ENCODE measurements at regions not wholly inside any gene's neighbourhood (a gene's known extent, or its start where the extent isn't known, plus 50 kb on each side); places are given as distances from the start of the nearest gene placed in this dataset.

GRCh38 chr4:179112441-179113170, 1670.4 kb upstream of the AGA start:
- TF ChIP-seq, protein P1, sequence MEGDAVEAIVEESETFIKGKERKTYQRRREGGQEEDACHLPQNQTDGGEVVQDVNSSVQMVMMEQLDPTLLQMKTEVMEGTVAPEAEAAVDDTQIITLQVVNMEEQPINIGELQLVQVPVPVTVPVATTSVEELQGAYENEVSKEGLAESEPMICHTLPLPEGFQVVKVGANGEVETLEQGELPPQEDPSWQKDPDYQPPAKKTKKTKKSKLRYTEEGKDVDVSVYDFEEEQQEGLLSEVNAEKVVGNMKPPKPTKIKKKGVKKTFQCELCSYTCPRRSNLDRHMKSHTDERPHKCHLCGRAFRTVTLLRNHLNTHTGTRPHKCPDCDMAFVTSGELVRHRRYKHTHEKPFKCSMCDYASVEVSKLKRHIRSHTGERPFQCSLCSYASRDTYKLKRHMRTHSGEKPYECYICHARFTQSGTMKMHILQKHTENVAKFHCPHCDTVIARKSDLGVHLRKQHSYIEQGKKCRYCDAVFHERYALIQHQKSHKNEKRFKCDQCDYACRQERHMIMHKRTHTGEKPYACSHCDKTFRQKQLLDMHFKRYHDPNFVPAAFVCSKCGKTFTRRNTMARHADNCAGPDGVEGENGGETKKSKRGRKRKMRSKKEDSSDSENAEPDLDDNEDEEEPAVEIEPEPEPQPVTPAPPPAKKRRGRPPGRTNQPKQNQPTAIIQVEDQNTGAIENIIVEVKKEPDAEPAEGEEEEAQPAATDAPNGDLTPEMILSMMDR (IDR thresholded peaks at IDR 0.05; ENCODE audit: unreplicated experiment), result no peak
- intact Hi-C loops (cut with micrococcal nuclease), result no loop called here
- H3K27ac Mint-ChIP-seq (ENCODE audit: low read depth, unreplicated experiment), result peak overlapping the region; percentile 20
- no peak overlapping the region for H3K4me3 Mint-ChIP-seq (ENCODE audit: unreplicated experiment)
- no peaks in the 10 kb centered on the region for H3K36me3 Mint-ChIP-seq (ENCODE audit: insufficient read depth, unreplicated experiment)
- no TSS peak for BruUV-seq (replicated peaks)
- DNase-seq (ENCODE audit: unreplicated experiment), result peak; percentile 40
- ChIA-PET CTCF (interaction anchor here (1.9 kb wide), 1 partner anchor 15 kb away, joined by 6 read pairs; no protein-coding TSS in a partner anchor), POLR2A (no interaction called here)
- peaks cover 31% of the 10 kb centered on the region for H3K4me1 Mint-ChIP-seq (ENCODE audit: insufficient read depth, unreplicated experiment)
- H3K27me3 Mint-ChIP-seq (ENCODE audit: insufficient read depth, unreplicated experiment), result no peaks in the 10 kb centered on the region
- H3K9me3 Mint-ChIP-seq (ENCODE audit: unreplicated experiment), result no peaks in the 10 kb centered on the region

DNA sequence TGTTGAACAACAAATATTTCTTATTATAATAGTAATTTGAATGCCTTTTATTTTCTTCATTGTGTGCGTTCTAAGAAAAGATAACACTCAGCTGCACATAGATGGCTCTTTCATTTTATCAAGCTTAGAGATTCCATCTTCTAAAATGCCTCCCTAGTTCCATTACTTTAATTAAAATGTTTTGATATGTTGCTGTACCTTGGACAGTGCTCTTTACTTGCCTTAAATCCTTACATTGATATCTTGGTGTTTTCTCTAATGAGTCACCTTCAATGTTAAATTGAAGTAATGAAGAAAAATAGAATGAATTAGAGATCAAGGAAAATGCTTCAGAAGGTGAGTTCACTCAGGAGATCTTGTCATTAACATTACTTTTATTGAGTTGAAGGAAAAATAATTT, 1672.4 kb upstream of the AGA start:
- DNase-seq (ENCODE audit: unreplicated experiment), result no peak
- no peak overlapping the region for H3K27ac Mint-ChIP-seq (ENCODE audit: low read depth, unreplicated experiment)
- intact Hi-C loops (cut with micrococcal nuclease), result no loop called here
- H3K27me3 Mint-ChIP-seq (ENCODE audit: insufficient read depth, unreplicated experiment), result no peaks in the 10 kb centered on the region
- POLR2A ChIA-PET, result interaction anchor here (1.9 kb wide), 1 partner anchor 10 kb away, joined by 8 read pairs; no protein-coding TSS in a partner anchor
- TF ChIP-seq, protein P1 (IDR thresholded peaks at IDR 0.05; ENCODE audit: unreplicated experiment), result no peak
- no peaks in the 10 kb centered on the region for H3K36me3 Mint-ChIP-seq (ENCODE audit: insufficient read depth, unreplicated experiment)
- CTCF ChIA-PET, result no interaction called here
- no peak overlapping the region for H3K4me3 Mint-ChIP-seq (ENCODE audit: unreplicated experiment)
- H3K4me1 Mint-ChIP-seq (ENCODE audit: insufficient read depth, unreplicated experiment), result peaks cover 31% of the 10 kb centered on the region
- H3K9me3 Mint-ChIP-seq (ENCODE audit: unreplicated experiment), result no peaks in the 10 kb centered on the region
- BruUV-seq (replicated peaks), result no TSS peak

GRCh38 chr4:179116011-179116410, 1673.8 kb upstream of the AGA start:
- DNase-seq (ENCODE audit: unreplicated experiment), result no peak
- TF ChIP-seq, protein P1 (IDR thresholded peaks at IDR 0.05; ENCODE audit: unreplicated experiment), result no peak
- intact Hi-C loops (cut with micrococcal nuclease), result no loop called here
- Mint-ChIP-seq H3K9me3 (ENCODE audit: unreplicated experiment) (no peaks in the 10 kb centered on the region), H3K27ac (ENCODE audit: low read depth, unreplicated experiment) (no peak overlapping the region), H3K4me3 (ENCODE audit: unreplicated experiment) (no peak overlapping the region), H3K36me3 (ENCODE audit: insufficient read depth, unreplicated experiment) (no peaks in the 10 kb centered on the region), H3K4me1 (ENCODE audit: insufficient read depth, unreplicated experiment) (peaks cover 23% of the 10 kb centered on the region), H3K27me3 (ENCODE audit: insufficient read depth, unreplicated experiment) (no peaks in the 10 kb centered on the region)
- BruUV-seq (replicated peaks), result no TSS peak
- CTCF ChIA-PET, result interaction anchor here (0.5 kb wide), 1 partner anchor 516 kb away, joined by 3 read pairs; no protein-coding TSS in a partner anchor
- POLR2A ChIA-PET, result interaction anchor here (1.9 kb wide), 1 partner anchor 9 kb away, joined by 8 read pairs; no protein-coding TSS in a partner anchor

- Mint-ChIP-seq H3K9me3 (ENCODE audit: unreplicated experiment) (no peaks in the 10 kb centered on the region), H3K4me3 (ENCODE audit: unreplicated experiment) (no peak overlapping the region), H3K4me1 (ENCODE audit: insufficient read depth, unreplicated experiment) (peaks cover 19% of the 10 kb centered on the region), H3K27me3 (ENCODE audit: insufficient read depth, unreplicated experiment) (no peaks in the 10 kb centered on the region), H3K27ac (ENCODE audit: low read depth, unreplicated experiment) (no peak overlapping the region), H3K36me3 (ENCODE audit: insufficient read depth, unreplicated experiment) (no peaks in the 10 kb centered on the region)
- ChIA-PET CTCF (interaction anchor here (0.5 kb wide), 1 partner anchor 516 kb away, joined by 3 read pairs; no protein-coding TSS in a partner anchor), POLR2A (no interaction called here)
- BruUV-seq (replicated peaks), result no TSS peak
- intact Hi-C loops (cut with micrococcal nuclease), result no loop called here
- TF ChIP-seq, protein P1 (IDR thresholded peaks at IDR 0.05; ENCODE audit: unreplicated experiment), result no peak
- DNase-seq (ENCODE audit: unreplicated experiment), result no peak
Observed at GRCh38 chr4:179116581-179116980, 1674.3 kb upstream of the AGA start.
